ENCODE measurements at regions not wholly inside any gene's neighbourhood (a gene's known extent, or its start where the extent isn't known, plus 50 kb on each side); places are given as distances from the start of the nearest gene placed in this dataset.
A peak's percentile ranks its signal among the peaks of the same experiment; 100 is the strongest.

DNA sequence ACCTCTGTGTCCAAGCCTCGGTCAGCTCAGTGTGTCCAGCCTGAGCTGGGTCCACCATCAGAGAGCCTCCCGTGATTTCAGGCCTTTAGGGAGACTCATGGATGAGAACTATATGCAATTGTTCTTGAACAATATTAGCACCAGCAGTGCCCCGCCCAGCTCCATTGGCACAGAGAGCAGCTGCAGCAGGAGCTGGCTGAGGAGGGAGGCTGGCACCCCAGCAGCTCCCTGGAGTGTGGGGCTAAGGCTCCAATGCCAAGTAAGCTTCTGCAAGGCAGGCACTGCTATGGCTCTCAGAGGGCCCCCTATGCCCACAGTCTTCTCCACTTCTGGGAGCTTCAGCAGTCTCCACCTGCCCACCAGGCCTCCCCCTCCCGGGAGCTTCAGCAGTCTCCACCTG, 593.3 kb downstream of the MATN1 start:
- no peaks in the 10 kb centered on the region for H3K36me3 ChIP-seq
- H3K4me3 ChIP-seq (ENCODE audit: low read depth in 1 of 2, low read length in 1 of 2): peak overlapping the region; percentile 43 to 55
- TF ChIP-seq, protein P1, sequence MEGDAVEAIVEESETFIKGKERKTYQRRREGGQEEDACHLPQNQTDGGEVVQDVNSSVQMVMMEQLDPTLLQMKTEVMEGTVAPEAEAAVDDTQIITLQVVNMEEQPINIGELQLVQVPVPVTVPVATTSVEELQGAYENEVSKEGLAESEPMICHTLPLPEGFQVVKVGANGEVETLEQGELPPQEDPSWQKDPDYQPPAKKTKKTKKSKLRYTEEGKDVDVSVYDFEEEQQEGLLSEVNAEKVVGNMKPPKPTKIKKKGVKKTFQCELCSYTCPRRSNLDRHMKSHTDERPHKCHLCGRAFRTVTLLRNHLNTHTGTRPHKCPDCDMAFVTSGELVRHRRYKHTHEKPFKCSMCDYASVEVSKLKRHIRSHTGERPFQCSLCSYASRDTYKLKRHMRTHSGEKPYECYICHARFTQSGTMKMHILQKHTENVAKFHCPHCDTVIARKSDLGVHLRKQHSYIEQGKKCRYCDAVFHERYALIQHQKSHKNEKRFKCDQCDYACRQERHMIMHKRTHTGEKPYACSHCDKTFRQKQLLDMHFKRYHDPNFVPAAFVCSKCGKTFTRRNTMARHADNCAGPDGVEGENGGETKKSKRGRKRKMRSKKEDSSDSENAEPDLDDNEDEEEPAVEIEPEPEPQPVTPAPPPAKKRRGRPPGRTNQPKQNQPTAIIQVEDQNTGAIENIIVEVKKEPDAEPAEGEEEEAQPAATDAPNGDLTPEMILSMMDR (IDR thresholded peaks at IDR 0.05): no peak
- H3K9me3 ChIP-seq: no peaks in the 10 kb centered on the region
- peaks cover 22 to 50% of the 10 kb centered on the region in 2 experiments for H3K4me1 ChIP-seq (ENCODE audit: control insufficient read depth in 1 of 2, insufficient read depth in 1 of 2, low read depth in 1 of 2, low read length in 1 of 2)
- peak overlapping the region; percentile 89 for H3K27ac ChIP-seq
- H3K27me3 ChIP-seq: no peaks in the 10 kb centered on the region

DNA sequence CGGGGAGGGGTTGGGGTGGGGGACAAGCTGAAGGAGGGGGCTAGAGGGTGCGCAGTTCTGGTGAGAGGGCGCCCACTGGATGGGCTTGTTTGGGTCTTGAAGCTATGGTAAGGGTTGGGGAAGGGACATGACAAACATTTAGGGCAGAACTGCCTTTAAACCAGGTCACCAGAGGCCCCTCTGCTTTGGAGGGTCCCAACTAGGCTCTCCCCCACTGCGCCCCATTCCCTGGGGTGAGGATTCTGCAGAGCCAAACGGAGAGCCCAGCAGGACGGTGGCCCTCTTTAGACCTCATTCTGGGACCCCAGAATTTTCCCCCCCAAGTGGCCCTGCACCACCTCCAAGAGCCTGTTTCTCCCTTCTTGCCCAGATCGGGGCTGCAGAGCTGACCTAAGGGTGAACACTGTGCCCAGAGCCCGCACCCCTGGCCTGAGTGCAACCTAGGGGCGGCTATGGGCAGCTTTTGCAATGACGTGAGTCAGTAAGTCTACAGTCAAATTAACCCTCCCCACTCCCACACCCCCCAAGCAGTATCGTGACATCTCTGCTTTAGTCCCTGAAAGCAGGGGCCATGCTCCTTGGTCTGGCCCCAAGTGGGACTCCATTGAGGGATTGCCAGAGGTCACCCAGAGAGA, 593.8 kb downstream of the MATN1 start:
- Histone ChIP-seq H3K9me3 (no peaks in the 10 kb centered on the region), H3K4me1 (ENCODE audit: control insufficient read depth in 1 of 2, insufficient read depth in 1 of 2, low read depth in 1 of 2, low read length in 1 of 2) (peaks cover 27 to 56% of the 10 kb centered on the region in 2 experiments), H3K27ac (peak overlapping the region; percentile 89), H3K4me3 (ENCODE audit: low read depth in 1 of 2, low read length in 1 of 2) (peak overlapping the region; percentile 43 to 55), H3K36me3 (no peaks in the 10 kb centered on the region), H3K27me3 (no peaks in the 10 kb centered on the region)
- TF ChIP-seq, protein P1 (IDR thresholded peaks at IDR 0.05): no peak

DNA sequence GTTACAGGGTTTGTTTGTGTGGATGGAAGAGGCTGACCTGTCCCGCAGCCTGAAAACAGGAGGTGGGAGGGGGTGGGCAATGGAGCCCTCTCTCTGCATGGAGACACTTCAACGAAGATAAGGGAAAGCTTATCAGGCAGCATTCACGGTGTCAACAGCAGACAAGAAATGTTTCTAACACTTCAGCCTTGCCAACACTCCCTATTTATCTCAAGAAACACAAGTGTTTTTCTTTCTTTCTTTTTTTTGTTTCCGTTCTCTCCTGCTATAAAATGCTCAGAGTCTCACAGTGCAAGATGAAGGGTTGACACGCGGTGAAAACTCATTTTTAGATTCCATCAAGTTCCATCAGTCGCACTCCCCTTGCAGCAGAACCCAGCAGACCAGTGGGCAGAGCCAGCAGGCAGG, 594.4 kb downstream of the MATN1 start:
- H3K27me3 ChIP-seq: no peaks in the 10 kb centered on the region
- H3K27ac ChIP-seq: peak overlapping the region; percentile 89
- peak overlapping the region in 1 of 2 experiments; percentile 55 for H3K4me3 ChIP-seq (ENCODE audit: low read depth in 1 of 2, low read length in 1 of 2)

DNA sequence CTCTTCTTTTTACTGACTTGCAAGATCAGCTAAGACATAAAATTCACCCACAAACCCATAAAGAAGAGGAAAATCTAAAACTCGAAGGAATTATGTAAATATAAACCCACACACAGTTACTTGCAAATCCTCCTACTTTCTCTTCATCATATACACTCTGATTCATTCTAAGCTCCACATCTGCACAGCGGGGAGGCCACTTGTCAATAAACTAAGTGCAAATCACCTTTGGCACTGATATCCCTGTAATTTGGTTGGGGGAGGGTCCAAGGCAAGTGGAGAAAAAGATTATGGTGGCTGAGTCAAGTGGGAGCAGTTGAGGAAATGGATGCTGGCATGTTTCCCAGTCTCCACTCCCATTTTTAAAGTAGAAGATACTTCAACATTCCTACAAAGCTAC, 596.5 kb downstream of the MATN1 start:
- no peaks in the 10 kb centered on the region for H3K27me3 ChIP-seq
- no peaks in the 10 kb centered on the region for H3K9me3 ChIP-seq
- H3K36me3 ChIP-seq: no peaks in the 10 kb centered on the region
- no peak overlapping the region for H3K4me3 ChIP-seq (ENCODE audit: low read depth in 1 of 2, low read length in 1 of 2)
- H3K4me1 ChIP-seq (ENCODE audit: control insufficient read depth in 1 of 2, insufficient read depth in 1 of 2, low read depth in 1 of 2, low read length in 1 of 2): peaks cover 30 to 62% of the 10 kb centered on the region in 2 experiments
- no peak overlapping the region for H3K27ac ChIP-seq
- TF ChIP-seq, protein P1 (IDR thresholded peaks at IDR 0.05): no peak

More for the DNA sequence above, 594.4 kb downstream of the MATN1 start:
- Histone ChIP-seq H3K36me3 (no peaks in the 10 kb centered on the region), H3K9me3 (no peaks in the 10 kb centered on the region), H3K4me1 (ENCODE audit: control insufficient read depth in 1 of 2, insufficient read depth in 1 of 2, low read depth in 1 of 2, low read length in 1 of 2) (peaks cover 27 to 57% of the 10 kb centered on the region in 2 experiments)
- TF ChIP-seq, protein P1 (IDR thresholded peaks at IDR 0.05): no peak

DNA sequence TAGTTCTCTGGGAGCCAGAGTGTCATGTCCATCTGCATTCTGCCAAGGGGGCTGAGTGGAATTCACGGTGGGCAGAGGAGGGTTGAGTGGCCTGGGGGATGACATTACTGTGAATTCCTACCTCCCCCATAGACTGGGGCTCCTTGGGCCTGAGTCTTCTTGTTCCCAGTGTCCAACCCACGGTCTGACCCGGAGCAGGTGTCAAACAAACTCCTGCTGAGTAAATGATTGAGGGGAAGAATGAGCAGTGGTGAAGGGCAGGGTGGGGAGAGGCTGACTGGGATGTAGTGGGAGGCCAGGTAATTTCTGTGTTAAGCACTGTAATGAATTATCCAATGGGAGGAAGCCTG, 597.6 kb downstream of the MATN1 start:
- peaks cover 29 to 60% of the 10 kb centered on the region in 2 experiments for H3K4me1 ChIP-seq (ENCODE audit: control insufficient read depth in 1 of 2, insufficient read depth in 1 of 2, low read depth in 1 of 2, low read length in 1 of 2)
- no peaks in the 10 kb centered on the region for H3K36me3 ChIP-seq
- H3K27ac ChIP-seq: no peak overlapping the region
- no peaks in the 10 kb centered on the region for H3K9me3 ChIP-seq
- H3K4me3 ChIP-seq (ENCODE audit: low read depth in 1 of 2, low read length in 1 of 2): no peak overlapping the region
- H3K27me3 ChIP-seq: no peaks in the 10 kb centered on the region
- TF ChIP-seq, protein P1 (IDR thresholded peaks at IDR 0.05): no peak
